Fibroblast of lung (primary cell): ENCODE measurements at regions not wholly inside any gene's neighbourhood (a gene's known extent, or its start where the extent isn't known, plus 50 kb on each side); places are given as distances from the start of the nearest gene placed in this dataset.

Source experiments
- CTCF ChIP-seq, 2 donors: IDR thresholded peaks in 1 of 2; conservative IDR thresholded peaks in 1 of 2; 1 replicate in 1 of 2; 2 replicates in 1 of 2; pipeline ENCODE4 v1.5.1; 2011 to 2012; ENCODE audit warnings: low read length in 2 of 2, control low read depth in 1 of 2, inconsistent platforms in 1 of 2, low read depth in 1 of 2, mild to moderate bottlenecking in 1 of 2
- EZH2 ChIP-seq: IDR thresholded peaks from 2 replicates; pipeline ENCODE4 v1.5.1; 2012; ENCODE audit warnings: low read length, control low read depth, mild to moderate bottlenecking; ENCODE audit errors: missing control alignments

GRCh38 chr2:58922245-58922644, 681.1 kb upstream of the FANCL start:
- TF ChIP-seq CTCF (conservative IDR thresholded peaks at IDR 0.05 in 1 of 2, IDR thresholded peaks at IDR 0.05 in 1 of 2; ENCODE audit: low read depth in 1 of 2, low read length in 2 of 2) = no peak
- TF ChIP-seq EZH2 = no peak
